GM12878 (cell line): ENCODE measurements at regions not wholly inside any gene's neighbourhood (a gene's known extent, or its start where the extent isn't known, plus 50 kb on each side); places are given as distances from the start of the nearest gene placed in this dataset.

Experiments
- CTCF ChIP-seq, 3 experiments: IDR thresholded peaks in 2 of 3; conservative IDR thresholded peaks in 1 of 3; 2 replicates each; pipeline ENCODE4 v1.5.1; 2011; ENCODE audit warnings: low read depth in 3 of 3, low read length in 3 of 3, mild to moderate bottlenecking in 3 of 3, control low read depth in 2 of 3, moderate library complexity in 2 of 3, inconsistent platforms in 1 of 3, mixed read lengths in 1 of 3; ENCODE audit not compliant: control insufficient read depth in 2 of 3, insufficient read depth in 1 of 3; ENCODE audit errors: extremely low read depth in 1 of 3
- NR2F1 ChIP-seq: fragments of 450-650 bp; conservative IDR thresholded peaks from 2 replicates; pipeline ENCODE4 v1.6.1; 2017; ENCODE audit warnings: mild to moderate bottlenecking
- RELA ChIP-seq: fragments of 450-650 bp; IDR thresholded peaks from 2 replicates; pipeline ENCODE4 v1.8.0; 2014; ENCODE audit warnings: borderline replicate concordance; ENCODE audit not compliant: partially characterized antibody
- TAF1 ChIP-seq: IDR thresholded peaks from 2 replicates; pipeline ENCODE4 v1.6.1; 2011; ENCODE audit warnings: mild to moderate bottlenecking, low read depth, low read length, borderline replicate concordance
- ZBTB4 ChIP-seq: fragments of 450-650 bp; formaldehyde crosslinking; IDR thresholded peaks from 2 replicates; pipeline ENCODE4 v1.4.0; 2022; ENCODE audit warnings: mild to moderate bottlenecking, moderate library complexity

- no peak for TF ChIP-seq TAF1
- TF ChIP-seq NR2F1: no peak
- no peak for TF ChIP-seq RELA
- TF ChIP-seq CTCF (IDR thresholded peaks at IDR 0.05 in 2 of 3, conservative IDR thresholded peaks at IDR 0.05 in 1 of 3; ENCODE audit: control insufficient read depth in 2 of 3, extremely low read depth in 1 of 3, insufficient read depth in 1 of 3, low read depth in 3 of 3, low read length in 3 of 3): no peak
- TF ChIP-seq ZBTB4 (CRISPR knock-in tag): no peak
Observed at GRCh38 chr11:104661471-104661870, 236.8 kb downstream of the CASP12 start.
